ENCODE measurements at regions not wholly inside any gene's neighbourhood (a gene's known extent, or its start where the extent isn't known, plus 50 kb on each side); places are given as distances from the start of the nearest gene placed in this dataset.
A peak's percentile ranks its signal among the peaks of the same experiment; 100 is the strongest.

DNA sequence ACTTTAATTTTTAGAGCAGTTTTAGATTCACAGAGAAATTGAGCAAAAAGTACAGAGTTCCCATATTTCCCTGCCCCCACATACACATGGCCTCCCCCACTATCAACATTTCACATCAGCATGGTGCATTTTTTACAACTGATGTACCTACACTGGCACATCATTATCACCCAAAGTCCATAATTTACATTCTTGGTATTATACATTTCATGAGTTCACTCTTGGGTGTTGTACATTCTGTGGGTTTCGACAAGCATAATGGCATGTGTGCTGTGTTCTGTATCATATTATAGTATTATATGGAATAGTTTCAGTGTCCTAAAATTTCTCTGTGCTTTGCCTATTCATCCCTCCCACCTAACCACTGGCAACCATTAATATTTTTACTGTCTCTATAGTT lies 419.8 kb upstream of the THBS1 start:
- no peak for DNase-seq

DNA sequence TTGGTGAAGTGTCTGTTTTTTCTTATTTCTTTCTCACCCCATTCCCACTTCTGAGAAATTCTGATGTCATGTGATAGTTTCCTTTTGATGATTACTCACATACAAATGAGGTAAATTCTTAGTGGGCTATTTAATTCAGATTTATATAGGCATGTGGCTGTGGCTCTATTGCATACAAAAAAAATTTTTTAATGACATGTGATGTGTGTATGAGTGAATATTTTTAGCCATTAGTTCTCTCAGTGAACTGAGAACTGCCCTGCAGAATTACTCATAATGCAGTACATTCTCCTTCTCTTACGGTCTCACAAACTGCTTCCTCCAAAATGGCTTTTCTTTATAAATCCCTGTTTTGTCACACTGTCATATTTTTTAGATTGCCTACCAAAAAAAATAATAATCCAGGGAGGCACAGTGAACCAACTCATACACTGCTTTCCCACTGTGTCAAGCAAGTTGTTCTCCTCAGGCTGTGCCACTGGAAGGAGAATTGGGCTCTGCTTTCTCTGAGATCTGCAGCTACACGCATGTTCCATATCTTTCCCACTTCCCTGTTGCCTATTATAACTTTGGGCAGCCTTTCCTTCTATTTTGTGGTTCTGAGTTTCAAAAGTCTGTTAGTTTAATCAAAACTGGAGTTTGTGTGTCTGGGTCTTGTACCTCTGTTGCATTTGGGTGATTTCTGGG lies 415.7 kb upstream of the THBS1 start:
- DNase-seq, result no peak

DNA sequence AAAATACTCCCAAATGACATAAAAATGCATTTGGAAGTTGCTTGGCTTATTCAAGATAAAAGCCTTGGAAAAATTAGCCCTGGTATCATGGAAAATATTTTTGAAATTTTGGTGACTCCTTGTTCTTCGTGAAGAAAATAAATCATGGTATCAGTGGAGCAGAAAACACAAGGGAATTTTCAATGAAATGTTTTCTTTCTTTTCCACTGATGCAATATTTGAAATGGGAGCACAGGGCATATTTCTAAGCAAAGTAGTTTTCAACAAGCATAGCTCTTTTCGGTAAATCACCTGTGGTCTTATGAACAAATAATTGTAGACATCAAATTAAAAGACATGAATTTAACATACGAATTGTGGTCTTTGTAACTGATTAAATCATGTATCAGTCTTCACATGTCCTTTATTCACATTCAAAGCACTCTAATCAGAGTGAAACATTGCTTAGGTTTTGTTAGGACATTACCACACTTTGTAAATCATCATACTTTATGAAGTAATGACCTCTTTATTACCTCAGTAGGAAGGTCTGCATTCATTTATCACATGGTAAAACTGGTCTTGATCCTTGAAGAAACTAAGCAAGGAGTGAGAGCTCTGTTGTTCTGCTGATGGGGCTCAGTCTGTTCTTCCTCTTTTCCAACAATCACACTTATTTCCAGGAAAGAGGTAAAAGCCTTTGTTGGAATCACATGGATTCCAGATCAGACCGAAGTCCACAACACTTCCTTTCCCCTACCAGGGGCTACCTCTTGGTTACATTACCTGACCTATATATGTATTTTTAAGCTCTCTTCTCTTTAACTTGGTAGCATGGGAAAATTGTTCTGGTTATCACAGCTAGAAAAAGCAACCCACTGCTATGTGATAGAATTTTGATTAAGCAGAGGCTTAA lies 413.5 kb upstream of the THBS1 start:
- DNase-seq, result no peak

DNA sequence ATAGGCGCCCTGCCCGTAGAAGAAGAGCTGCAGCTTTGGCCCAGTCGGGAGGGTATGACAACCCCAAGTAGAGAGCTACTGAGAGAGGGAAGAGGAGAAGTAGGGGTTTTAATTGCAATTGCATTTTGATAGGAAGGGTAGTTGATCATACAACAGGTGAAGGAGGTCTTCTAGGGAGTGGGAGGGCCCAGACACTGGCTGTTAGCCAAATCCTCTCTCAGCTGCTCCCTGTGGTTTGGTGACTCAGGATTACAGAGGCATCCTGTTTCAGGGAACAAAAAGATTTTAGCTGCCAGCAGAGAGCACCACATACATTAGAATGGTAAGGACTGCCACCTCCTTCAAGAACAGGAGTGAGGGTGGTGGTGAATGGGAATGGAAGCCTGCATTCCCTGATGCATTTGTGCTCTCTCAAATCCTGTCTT lies 408.9 kb upstream of the THBS1 start:
- peak; percentile 8 for DNase-seq

DNA sequence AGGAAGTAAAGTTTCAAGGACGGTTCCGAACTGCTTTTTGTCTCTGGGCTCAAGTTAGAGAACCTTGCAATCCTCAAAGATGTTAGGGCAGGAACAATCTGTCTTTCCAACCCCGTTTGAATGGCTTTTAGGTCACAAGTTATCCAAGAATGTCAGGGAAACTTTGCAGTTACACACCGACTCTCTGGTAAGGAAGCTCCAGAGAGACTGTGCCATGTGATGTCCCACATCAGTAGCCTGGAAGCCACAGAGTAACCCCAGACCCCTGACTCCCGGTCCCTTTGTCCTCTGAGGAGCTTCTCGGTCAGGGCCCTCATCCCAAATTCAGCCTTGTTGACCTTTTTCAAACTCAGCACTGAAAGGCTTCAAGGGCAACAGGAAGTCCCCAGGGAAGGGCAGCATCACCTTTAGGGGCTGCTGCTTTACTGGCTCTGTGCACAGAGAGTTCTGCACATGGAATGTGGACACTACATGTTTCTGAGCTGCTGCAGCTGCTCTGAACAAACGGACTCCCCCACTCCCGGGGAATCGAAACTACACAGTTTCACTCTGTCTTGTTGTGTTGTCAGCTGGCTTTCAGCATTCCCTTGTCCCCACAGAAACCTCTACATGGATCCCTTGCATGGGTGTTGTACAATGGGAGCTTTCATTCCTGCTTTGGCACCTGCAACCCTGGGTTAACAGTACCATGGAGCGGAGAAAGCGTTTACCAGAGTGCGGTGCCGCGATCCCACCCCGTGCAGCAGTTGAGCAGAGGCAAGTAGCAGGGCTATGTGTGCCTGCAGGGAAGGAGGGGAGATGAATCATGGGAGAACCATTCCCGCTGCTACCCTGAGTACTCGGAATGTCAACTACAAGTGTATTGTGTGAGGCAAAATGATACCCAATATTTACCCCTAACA lies 408.2 kb upstream of the THBS1 start:
- no peak for DNase-seq

DNA sequence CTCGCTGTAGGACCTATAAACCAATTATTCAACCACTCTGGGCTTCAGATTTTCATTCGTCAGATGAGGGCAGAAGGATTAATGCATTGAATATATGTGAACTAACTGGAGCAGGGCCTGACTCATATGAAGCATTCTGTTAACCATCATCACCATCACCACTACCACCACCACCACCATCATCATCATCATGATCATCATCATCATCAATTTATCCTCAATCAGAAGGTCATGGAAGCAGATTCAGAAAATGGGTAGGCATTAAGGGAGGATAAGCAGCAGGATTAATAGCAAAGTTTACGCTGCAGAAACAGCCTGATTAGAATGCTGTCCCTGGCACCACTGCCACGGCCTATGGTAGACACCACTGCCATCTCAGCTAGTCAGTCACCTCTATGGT lies 407.5 kb upstream of the THBS1 start:
- DNase-seq, result no peak

DNA sequence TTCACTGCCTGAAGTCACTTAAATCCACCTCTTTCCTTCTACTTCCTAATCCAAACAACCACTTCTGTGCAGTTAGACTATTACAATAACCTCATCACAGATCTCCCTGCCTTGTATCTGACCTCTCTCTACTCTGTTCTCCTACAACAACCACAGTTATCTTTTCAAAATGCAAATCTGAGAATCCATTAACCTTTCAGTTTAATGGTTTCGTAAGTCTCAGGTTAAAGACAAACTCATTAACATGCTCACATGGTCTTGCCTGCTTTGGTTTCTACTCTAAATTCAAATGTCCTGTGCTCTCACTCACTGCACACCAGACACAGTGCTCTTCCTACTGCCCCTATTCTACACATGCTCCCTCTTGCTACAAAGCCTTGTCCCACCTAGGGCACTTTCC lies 406.5 kb upstream of the THBS1 start:
- DNase-seq, result no peak

DNA sequence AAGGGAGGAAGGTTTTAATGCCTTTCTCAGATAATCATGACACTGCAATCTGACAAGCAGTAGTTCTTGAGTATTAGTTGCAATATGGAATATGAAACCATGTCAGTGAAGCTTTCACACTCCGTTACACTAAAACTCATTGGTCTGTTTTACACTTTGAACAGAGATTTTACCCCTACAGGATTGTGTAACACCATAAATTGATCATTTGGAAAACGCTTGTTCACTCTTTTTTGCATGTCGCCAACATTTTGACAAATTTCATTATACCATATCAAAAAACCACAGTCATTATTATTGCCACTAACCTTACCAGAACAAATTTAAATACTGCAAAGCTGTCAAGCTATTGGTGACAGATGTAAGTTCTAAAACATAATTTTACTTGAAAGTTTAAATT lies 404.8 kb upstream of the THBS1 start:
- DNase-seq, result no peak

DNA sequence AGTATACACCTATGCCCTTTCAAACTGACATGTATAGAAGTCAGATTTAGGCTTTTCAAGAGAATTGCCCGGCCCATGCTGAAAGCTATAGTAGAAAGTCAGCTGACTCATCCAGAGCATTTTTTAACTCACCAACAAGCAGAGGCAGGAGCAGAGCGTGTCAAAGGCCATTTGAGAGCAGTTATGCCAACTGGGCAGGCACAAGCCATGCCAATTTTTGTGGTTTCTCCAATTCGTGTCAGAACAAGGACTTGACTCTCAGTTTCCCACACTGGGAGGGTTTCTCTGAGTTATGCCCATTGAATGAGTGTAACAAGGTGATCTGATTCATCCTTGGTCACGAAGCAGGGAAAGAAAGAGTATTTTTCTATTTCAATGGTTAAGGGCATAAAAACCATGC lies 403.3 kb upstream of the THBS1 start:
- no peak for DNase-seq

DNA sequence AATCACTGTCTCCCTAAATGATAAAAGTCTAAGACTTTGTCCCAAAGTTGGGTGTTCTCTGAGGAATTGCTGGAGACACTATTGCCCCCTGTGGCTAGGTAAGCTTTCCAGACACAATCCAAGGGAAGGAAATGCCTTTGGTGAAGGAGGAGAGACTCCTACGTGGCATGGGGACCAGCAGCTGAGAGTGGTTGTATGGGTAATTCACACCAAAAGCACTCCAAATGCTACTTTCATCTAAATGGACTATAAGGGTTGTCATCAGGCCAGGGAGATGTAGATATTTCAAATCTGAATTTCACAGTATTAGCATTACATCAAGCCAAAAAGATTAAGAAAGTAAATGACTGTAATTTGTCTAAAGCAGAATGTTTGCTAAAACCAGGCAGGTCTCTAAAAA lies 400.8 kb upstream of the THBS1 start:
- no peak for DNase-seq

DNA sequence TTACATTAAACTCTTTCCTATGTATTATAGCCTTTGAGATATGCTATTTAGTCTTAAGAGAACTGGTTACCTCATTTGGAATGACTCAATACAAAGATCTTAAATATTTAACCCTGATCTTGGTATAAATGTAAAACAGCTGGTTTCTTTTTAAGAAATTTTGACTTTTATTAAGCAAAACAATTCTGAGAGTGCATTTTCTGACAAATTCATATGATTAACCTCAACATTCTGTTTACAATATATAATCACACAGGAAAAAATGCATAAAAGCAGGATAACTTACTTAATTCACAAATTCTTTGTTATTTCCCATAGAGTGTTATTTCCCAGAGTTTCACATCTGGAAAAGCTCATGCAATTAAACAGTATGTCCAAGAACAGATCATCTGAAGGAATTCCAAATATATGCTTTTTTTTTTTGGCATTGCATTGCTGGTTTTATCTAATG lies 400.4 kb upstream of the THBS1 start:
- no peak for DNase-seq

DNA sequence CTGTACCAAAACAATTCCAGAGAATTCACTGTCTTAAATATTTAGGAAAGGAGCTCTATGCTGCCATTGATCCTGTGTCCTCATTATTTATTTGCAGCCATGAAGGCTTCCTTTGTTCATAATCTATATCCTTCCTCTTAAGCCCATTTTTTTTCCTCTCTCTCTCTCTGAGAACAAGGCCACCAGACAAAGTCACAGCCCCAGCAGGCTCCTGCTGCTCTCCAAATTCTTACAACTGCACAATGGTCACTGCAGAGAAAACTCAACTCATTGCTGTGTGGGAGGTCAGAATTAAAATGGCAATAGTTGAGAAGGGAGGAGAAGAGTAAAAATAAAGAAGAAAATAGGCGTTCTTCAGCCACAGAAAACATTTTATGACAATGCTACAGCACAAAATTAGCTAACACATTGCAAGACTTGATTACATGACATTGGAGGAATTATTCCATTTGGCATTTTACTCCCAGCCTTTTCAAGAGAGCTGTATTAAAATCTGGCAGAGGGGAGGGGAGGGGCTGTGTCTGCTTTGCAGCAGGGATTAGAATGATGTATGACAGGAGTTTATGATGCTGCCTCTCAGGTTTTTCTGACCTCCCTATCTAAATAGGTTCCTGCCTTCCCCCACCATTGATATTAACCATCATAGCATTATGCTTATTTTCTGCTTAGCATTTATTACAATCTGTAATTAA lies 399.7 kb upstream of the THBS1 start:
- no peak for DNase-seq

DNA sequence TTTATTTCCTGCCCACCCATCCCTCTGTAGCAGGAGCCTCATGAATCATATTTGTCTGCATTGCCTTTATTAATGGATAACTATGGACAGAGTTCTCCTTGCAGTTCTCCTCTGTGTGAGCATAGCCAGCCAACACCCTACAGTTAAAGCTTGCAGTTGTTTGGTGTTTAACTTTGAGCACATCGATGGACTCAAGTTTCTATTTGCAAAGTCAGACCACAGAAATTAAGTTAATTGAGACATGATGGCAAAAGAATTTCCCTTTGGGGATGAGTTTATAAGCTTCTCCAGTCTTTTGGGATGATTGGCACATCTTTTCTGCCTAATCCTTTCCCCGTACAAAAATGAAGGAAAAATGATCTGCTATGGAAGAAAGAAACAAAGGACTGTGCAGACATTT lies 398.9 kb upstream of the THBS1 start:
- DNase-seq, result no peak

DNA sequence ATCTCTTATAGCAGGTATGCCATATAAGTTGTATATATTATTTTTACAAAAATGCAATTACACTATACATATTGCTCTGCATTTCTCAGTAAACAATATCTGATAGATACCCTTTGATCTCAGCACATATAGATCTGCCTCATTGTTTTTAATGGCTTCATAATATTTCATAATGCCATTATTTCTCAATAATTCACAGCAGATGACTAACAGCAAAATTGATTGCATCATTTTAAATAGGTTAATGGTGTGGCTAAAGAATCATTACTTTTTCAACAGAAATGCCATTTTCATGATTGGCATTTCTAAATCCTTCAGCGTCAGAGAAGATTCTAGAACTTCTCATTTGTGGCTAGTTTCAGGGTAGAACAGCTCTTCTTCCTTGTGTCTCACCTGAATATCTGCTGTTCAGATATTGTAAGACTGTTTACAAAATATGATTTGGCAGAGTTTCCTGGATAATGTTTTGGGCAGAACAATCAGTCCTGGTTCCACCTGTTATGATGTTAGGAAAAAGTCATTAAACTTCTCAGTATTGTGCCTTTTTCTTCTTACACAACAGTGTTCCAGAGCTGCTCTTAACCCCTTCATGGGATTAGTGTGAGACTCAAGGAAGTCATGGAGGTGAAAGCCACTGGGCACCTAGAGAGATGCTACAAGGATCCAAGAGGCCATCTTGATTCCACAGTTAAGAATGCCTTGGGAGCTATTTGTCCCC lies 397.6 kb upstream of the THBS1 start:
- no peak for DNase-seq

DNA sequence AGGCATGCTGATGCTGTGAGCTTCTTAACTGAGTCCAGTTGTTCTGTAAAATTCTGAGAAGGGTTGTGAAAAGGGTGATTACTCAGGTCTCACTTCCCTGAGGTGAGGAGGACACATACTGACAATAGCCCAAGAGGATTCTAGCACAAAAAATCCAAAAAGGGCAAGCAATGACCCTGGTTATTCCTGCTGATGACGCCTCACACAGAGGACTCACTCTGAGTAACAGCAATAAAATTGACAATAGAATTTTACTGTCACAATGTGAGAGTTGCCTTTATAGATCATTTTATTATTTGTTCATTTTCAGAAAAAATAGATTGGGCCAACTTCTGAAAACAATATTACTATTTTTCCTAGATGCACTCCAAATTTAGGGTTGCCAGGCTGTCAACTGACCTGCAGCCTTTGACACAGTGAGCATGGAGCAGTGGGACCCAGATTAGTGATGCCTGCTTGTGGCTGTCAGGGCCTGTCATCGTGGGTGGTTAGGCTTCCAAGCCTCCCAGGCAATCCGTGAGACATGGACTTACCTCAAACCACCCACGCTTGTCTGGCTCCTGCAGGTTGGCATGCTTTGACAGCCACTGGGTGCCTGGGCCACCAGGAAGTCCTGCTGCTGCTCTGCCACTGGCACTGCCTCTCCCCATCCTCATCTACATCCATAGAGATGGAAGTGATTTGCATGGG lies 396.0 kb upstream of the THBS1 start:
- no peak for DNase-seq

DNA sequence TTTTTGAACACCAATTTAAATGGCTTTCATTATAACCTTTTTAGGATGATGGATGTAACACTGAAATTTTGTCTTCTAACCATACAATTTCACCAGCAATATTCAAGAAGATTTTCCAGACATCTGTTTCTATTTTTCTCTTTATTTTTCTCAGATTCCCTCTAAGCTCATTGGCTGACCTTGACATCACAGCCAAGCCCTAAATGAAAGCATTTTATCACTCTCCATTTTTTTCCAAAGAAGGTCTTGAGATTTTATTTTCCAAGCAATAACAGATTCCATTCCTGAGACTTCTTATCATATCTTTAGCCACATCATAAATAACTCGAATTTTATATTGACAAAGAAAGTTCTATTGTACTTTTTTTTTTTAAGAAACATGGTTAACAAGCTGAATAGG lies 392.6 kb upstream of the THBS1 start:
- DNase-seq, result no peak

DNA sequence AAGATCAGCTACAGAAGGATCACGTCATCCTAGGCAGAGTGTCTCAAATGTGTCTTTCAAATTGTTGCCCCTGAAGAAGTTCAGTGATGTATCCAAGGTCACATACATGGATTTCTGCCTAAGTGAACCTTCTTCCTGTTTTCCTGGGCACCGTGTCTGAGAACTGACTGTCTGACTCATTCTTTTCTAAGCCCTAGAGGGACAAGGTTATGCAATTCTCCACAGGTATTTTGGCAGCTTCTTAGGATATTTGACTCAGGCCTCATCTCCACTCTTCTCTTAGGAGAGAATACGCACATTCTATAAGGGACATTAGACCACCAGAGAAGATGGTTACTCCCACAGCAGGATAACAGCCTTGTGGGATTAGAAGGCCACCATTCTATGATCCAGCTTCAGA lies 391.9 kb upstream of the THBS1 start:
- DNase-seq, result no peak

DNA sequence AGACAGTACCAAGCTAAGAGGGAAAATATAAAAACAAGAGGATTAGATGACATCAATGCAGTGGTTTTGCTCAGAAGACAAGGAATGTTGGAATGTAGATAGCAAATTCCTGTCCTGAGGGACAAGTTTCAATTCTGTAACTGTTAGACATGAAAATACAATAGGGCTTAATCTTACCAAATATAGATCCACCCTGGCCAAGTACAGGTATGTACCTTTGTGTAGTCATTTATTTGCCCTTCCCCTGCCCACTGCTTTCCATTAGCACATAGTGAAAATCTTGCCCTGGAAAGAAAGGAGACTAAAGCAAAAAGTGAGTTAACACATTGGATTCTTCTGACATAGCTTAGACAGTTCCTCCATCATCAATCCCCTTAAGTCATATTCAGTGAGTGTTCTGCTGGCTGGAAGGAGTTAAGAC lies 389.0 kb upstream of the THBS1 start:
- DNase-seq, result no peak

DNA sequence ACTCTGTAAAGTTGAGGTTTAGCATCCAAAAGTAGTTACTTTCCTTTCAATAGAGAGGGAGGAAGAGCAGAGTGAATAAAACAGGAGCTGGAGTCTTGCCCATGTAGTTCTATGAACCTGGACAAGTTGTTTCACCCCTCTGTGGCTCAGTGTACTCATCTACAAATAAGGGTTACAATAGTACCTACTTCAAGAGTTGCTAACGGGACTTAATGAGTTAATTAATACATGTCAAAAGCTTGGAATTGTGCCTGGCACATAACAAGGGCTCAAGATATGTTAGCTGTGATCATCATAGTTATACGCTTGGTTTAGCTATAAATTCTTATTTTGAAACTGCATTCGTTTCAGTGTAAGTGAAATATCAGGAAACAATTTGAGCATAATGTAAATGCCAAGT lies 388.5 kb upstream of the THBS1 start:
- no peak for DNase-seq

DNA sequence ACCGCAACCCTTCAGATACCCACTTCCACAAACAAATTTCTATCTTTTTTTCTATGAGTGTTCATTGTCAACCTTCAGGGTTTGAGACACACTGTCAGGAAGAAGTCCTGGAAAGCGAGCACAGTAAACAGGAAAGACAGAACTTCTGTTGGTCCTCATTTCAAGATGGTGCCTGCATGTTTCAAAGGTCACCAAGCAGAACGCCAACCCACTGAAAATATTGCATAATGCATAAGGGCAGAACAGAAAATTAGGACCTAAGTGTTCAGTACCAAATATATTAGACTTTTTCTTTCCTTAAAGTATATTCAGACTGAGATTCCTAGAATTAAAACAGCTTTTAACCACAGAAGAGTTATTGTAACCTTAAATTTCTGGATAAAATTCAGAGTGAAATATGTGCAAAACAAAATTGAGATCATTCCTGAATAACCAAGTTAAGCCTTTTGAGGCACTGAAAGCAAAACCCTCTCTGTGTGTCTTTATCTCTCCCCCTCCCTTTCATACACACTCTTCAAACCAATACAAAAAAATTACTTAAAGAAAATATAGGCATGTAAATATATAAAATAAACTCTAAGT lies 387.8 kb upstream of the THBS1 start:
- no peak for DNase-seq

DNA sequence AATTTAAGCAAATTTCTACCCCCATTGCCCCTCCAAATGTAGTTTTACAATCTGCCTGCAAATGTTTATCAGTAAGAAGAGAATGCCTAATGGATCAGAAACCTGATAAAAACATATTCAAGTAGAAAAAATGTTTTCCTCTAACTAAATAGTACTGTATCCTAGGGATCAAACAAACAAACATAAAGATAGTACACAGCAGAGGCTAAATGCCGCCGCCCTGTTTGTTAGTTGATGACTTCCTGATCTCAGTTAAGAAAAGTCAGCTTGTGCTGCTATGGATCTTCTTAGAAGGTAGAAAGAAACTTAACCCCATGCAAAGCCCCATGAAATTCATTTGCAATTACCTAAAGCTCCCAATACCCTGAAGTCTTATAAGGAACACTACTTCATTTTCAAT lies 387.3 kb upstream of the THBS1 start:
- DNase-seq, result no peak

Data from CD4-positive, alpha-beta T cell treated with Interferon gamma for 1 hour (primary cell).